HG03064 (cell line): ENCODE measurements at regions not wholly inside any gene's neighbourhood (a gene's known extent, or its start where the extent isn't known, plus 50 kb on each side); places are given as distances from the start of the nearest gene placed in this dataset.
"Not testable (repeated sequence)": the region's sequence is repeated elsewhere in the genome, so short reads cannot be mapped to it uniquely, and the experiment has no call there.

Experiments used
- ATAC-seq: cut with Tn5 transposase; IDR thresholded peaks from one replicate; pipeline ENCODE4 v1.9.1; 2021; ENCODE audit warnings: low read depth; ENCODE audit not compliant: unreplicated experiment

DNA sequence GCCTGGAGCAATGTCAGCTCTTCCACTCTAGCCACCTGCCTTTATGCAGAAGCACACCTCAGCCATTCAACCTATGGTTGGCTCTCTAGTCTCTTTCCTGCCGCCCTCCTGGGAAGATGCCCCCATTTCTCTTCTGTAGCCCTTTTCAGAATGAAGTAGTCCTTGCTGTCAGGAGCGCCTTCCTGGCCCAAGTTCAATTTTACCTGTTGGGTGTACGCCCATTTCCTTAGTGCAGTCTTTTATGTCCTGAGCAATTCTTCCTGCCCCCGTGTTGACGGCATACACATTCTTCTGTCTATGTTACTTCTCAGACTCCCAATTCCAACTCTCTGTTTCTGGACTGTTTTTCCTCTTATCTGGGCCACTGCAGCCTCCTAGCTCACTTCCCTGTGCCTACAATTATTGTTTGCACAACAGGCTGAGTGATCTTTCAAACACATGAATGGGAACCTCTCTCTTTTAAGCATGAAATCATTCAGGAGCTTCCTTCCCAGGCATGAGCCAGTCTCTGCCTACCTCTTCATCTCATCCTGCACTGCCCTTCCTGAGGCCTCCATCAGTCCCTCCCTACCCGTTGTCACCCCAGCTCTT lies 389.2 kb downstream of the CD83 start:
- no peak for ATAC-seq

DNA sequence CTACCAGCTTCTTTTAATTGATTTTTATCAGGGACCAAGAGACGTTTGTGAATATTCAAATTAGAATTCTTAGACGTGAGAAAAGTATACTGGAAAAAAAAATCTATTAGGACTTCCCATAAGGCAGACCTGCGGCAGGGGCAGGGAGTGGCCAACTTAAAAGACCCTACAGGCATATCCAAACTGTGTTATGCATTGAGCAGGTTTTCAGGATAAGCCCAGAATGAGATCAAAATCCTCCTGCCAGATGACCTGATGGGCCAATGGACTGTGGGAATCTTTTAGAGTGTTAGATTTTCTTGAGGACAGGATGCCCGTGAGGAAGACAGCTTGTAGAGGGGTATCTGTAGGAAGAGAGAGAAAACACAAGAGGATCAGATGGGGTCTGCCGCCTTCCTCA lies 391.5 kb downstream of the CD83 start:
- ATAC-seq, result no peak

DNA sequence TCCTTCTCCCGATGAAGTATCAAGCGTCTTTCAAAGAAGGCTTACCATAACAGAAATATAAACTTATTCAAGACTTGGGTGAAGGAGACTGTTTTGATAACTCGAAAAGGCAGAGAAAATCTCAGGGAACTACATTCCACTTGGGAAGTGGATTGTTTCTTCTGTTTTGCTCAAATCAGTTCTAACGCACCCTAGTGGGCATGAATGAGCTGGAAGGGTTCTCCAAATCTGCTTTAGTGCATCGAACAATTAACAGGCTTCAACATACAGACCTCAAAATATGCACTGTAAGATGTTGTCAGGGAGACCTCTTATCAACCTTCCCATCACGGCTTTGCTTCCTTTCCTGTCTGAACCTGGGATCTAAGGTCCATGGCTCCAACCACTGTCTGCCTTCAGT lies 392.5 kb downstream of the CD83 start:
- ATAC-seq, result no peak

DNA sequence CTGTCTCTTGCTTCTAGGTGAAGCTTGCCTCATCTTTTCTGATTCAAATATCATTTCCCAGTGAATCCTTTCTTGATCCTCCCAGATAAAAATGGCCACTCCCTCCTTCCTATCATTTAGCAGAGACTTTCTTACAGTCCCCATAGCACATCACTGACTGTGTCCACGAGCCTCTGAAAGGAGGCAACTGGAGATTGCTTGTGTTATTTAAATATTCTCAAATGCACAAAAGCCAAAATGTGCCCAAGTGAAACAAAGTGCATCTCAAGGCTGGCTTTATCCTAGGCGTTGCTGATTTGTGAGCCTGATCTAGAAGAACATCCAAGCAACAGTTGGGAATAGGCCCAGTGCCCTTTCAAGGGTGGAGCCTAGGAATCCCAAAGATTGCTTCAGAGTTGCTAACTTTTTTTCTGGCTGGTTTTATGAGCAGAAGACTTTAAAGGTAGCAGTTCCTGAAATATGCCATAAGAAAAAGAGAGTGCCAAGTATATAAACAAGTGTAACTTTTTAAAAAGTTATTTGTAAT lies 393.6 kb downstream of the CD83 start:
- ATAC-seq, result no peak

DNA sequence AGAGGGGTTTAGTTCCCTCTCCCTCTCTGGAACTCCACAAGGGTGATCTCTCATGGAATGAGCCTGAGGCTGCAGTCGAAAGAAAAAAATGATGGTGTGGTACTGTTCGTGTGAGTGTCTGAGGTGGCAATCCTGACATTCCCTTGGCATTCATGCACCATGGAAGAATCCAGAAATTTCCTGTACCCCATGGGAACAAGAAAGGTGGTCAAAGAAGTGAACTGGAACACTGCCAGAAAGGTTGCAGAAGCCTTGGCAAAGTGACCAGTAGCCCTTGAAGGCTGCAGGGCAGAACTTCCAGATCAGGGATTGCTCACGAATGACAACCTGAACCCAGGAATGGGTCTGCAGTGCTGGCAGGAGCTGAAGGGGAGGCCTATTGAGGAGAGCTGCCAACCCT lies 394.7 kb downstream of the CD83 start:
- ATAC-seq, result no peak

DNA sequence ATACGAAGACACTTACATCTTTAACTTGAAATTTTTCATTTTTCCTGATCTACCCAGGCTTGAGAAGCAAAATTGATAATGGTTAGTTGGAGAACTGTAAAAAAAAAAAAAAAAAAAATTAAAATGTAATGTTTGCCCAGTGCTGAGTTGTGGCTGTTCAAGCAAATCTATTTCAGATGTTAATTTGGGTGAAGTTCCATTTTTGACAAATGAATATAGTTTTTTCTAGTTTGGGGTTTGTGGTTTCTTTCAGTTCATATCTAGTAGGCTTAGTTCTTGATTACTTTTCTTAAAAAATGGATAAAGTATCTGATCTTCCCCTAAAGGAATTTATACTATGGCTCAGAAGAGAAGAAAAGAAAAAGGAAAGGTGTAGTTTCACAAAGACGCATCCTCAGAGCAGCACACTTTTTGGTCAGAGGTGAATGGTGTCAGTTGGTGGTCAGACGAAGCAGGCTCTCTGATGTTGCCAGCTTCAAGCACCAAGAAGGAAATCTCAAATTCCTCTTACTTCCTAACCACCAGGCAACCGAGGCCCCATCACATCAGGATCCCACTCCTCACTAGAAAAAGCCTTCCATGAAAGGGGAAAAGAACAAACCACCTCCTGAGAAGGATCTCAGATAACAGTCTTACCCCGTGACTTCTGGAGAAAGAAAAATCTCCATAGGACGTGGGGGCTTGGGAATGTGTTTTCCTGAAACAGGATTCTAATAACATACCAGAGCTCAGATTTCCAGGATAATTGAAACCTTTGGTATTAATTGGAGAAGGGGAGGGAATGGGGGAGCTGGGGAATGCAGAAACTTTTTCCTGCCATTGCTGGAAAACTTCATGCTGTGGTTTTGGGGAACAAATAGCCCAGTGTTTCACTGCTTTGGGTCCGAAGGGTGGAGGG lies 396.2 kb downstream of the CD83 start:
- ATAC-seq, result no peak

DNA sequence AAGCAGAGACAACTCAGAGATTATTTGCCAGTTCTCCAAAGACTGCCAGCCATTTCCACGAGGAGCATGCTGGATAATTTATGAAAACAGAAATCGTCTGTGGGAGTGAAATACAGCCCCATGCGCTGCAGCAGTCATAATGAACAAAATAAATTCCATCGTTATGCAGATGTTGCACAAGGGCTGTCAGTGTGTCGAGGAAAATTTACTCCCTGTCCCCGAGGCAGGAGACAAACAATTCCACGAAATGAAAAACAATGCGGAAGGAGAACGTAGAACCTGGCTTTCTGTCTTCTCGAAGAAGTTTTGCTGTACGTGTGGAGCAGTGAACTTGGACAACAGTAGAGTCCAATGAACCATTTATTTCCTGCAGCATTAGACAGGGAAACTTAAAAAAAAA lies 399.4 kb downstream of the CD83 start:
- ATAC-seq, result no peak

DNA sequence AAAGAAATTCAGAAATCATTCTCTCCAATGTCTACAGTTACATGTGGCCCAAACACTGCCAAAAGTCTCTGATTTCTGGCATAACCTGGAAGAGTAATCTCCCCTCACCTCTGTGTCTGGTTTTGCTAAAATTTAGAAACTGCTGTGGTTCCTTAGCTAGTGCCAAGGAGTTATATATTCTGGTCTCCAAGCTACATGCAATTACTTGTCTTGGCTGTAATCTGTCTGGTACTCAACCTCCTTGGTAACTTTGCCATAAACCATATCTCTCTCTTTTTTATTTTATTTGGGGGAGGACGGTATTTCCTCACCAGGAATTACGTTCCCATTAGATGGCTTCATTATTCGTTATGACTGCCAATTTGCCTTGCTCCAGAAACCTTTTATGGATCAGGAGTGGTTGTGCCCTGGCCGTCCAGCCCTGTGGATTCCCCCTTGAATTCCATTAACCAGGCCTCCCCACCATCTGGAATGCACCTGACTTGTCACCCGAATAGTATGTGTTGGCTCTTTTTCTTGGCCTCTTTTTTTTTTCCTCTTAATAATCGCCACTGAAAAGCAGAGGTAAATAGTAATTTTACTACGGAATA lies 400.0 kb downstream of the CD83 start:
- ATAC-seq, result no peak

DNA sequence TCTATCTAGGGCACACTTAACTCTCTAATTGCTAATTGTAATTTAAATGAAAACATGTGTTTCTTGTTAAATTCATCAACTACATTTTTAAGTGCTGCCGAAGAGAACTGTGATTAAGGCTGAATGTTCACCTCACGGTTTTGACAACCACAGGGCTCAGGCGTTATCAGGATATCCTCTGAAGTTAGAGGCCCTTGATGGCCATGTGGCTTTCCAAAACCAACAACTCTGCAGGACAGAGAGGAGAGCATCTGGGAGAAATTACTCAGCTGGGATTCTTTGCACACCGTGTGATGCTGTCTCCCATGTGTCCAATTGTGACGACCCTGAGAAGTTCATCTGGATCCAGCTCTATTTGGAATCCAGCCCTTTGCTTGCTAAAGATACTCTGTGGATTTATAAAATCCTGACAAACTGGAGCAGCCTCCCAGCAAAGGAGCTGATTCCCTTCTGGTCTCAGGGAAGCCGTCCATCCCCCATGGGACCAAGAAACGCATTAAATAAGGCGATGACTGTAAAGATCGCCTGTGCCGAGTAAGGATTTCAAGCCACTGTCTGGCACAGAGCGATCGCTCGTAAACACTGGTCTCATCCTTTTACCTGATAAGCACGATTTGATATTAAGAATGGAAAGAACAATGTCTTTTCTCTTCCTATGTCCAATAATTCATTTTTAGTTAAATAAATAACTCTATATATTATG lies 401.1 kb downstream of the CD83 start:
- ATAC-seq, result no peak

DNA sequence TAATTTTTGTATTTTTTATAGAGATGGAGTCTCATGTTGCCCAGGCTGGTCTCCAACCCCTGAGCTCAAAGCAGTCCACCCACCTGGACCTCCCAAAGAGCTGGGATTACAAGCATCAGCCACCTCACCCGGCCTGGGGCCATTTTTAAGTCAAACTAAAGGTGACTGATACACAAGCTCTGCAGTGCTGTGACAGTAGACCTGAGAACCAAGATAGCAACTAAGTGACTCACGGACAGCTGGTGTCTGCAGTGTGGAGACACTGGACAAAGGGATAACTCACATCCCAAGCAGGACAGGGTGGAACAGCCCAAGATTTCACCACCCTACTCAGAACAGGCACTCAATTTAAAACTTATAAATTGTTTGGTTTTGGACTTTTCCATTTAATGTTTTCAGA lies 402.5 kb downstream of the CD83 start:
- ATAC-seq, result no peak

DNA sequence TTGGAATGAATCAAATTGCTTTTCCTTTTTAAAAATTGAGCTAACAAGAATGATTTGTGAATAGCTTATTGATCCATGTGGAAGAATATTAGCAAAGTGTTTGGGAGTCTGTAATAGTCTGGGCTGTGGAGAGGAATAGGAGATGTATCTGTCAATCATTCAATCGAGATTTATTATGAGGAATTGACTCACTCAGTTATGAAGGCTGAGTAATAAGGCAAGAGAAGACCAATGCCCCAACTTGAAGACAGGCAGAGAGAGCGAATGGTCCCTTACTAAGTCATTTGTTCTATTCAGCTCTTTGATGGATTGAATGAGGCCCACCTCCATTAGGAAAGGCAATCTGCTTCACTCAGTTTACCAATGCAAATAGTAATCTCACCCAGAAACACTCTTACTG lies 403.0 kb downstream of the CD83 start:
- no peak for ATAC-seq

DNA sequence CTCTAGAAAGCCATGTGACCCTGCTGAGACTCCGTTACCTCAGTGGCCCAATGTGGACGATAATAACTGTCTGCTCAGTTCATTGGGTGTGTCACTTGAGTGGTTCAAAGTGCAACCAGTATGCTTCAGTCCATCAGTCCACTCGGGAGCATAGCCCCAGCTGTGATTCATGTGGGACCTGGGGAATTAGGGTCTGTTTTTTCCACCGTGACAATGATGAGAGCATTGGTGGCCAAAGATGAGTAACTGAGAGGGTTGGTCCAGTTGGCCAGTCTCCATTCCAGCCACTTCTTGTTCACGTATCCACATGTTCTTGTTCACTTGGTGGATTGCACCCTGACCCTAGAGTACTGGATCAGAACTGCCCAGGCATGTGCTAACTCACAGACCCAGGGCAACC lies 403.6 kb downstream of the CD83 start:
- no peak for ATAC-seq

DNA sequence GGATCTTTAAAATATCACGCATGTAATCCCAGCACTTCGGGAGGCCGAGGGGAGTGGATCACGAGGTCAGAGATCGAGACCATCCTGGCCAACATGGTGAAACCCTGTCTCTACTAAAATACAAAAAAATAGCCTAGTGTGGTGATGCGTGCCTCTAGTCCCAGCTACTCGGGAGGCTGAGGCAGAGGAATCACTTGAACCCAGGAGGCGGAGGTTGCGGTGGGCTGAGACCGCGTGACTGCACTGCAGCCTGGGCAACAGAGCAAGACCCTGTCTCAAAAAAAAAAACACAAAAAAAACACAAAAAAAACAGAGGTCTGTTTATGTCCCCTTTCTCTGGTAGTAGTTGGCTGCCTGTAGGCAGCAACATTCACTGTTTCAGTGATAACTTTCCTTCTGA lies 404.3 kb downstream of the CD83 start:
- not testable (repeated sequence) for ATAC-seq

DNA sequence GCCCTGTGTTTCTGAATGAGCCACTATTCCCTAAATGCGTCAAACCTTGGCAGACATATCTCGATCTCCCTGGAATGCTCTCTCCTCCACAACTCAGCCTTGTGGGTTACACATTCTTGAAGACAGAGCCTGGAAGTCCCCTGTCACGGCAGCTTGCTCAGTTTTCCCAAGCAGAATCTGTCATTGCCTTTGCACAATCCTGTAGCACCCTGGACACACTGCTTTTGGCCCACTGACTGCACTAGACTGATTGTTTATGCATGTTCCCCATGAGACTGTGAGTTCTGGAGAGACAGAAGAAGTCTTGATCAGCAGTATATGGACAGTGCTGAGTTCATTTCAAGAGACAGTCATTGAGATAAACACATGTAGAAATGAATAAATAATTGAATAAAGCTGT lies 406.7 kb downstream of the CD83 start:
- ATAC-seq, result no peak

DNA sequence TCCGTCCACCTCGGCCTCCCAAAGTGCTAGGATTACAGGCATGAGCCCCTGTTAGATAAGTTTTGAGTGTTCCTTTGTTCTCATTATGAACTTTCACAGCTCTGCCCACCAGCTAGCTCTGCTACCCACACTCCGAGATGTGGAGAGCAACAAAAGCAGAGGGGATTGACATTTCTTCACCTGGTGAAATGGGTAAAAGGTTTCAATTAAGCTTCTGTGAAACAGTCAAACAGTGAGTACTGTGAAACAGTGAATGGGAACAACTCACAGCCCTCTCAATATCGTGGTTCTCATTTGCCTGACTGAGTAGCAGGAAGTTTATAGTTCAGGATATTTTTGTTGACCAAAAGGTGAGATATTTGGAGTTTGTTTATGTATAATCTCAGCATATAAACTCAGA lies 412.8 kb downstream of the CD83 start:
- ATAC-seq, result no peak

DNA sequence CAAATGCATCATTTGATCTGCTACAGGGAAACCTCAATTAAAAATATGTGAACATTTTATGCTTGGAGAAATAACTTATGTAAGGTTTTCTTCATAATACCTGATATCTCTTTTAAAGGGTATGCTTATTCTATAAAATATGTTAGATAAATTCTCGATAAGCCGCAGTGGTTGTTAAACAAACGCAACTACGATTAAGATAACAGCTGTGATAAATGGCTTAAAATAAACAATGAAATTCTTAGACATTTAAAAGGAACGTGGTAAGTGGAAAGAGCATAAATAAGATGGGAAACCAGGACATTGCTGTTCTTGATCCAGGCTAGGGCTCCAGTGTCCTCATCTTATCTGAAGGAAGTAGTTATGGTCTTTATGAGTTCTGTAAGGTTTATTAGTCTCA lies 415.9 kb downstream of the CD83 start:
- ATAC-seq, result no peak

DNA sequence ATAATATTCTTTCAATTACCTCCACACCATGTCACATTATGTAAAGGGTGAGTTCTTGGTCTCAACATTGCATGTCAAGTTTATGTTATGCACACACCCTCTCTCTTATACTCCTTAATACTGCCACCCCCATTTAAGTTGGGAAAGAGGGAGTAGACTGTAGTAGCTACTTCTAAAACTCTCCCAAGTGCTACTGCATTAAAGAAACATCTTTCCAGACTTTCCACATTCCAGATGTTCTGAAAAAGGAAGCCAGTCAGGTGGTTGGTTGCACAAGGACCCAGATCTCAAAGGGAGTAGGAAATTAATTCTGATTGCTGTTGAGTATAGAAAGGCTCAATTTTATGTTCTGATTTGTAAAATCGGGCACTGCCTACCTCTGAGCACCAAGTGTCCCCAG lies 419.5 kb downstream of the CD83 start:
- no peak for ATAC-seq

DNA sequence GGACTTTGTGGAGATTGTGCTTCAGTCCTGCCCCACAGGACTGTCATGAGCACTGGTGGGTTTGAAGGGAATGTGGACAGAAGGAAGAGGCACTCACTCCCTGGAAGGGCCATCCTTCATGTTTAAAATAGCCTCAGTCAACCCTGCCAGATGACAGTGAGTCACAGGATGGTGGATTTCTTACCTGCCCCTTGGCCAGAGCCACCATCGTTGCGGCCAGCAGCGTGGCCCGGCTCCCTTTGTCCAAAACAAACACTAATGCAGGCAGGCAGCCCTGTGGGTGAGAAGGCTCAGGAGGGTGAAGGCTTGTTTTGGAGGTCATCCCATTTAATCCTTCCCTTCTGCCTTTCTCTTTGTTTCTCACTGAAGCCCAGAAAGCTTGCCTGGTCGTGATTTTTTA lies 422.7 kb downstream of the CD83 start:
- no peak for ATAC-seq

DNA sequence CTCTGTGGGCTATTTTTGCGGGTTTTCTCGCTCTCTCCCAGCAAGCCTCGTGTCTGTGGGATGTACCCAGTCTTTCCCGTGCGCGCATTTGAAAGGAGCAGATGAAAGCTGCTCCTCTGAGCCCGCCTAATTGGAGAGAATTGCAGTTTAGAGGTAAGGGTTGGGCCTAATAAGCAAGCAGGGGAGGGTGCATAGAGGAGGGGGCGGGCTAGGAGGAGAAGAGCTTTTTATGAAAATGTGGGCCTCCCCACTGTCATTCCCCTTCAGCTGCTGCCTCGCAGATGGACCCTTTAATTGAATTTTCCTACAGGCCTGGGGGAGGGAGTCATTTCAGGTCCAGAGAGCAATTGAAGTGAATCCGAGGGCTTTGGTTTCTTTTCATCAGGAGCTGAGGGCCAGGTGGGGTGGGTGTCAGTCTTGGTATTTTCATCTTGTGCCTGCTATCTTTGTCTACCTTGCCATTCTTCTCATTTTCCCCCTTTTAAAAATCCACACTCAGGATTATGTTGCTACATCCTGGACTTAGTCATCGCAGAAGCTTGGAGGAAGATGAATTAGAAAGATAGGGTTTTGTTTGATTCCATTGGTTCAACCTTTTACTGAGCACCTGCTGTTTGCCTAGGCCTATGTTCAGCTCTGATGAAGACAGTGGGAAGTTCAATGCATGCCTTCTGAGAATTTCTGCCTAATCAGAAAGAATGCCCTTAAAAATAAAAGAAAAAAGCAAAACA lies 423.4 kb downstream of the CD83 start:
- no peak for ATAC-seq

DNA sequence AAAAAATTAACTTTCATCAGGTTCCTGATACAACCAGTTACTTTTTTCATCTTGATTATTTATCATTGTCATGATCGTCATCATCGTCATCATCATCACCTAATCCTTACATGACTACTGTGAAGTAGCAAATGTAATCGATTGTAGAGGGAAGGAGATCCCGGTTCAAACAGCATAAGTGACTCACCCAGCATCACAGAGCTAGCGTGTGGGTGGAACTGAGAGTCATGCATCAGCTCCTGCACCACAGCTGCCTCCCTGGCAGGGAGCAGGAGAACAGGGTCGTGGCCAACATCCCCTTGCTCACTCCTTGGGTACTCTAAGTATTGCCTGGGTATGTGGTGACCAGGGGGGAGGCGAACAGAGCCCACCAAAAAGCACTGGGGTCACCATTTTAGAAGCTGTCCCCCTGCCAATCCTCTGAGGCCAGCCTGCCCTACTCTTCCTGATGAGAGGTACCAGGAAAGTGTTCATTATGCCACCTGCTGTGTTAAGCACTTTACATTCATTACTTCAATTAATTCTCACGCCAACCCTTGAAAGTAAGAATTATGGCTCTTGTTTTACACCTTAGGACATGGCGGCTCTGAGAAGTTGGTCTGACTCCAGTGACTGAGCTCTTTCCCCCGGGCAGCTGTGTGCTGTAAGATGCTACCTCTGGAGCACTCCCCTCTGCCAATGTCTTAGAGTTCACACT lies 425.2 kb downstream of the CD83 start:
- no peak for ATAC-seq
